HCT116 (cell line): ENCODE measurements at regions not wholly inside any gene's neighbourhood (a gene's known extent, or its start where the extent isn't known, plus 50 kb on each side); places are given as distances from the start of the nearest gene placed in this dataset.

Experiments
- ATAC-seq: fragments of 200-7000 bp; cut with Tn5 transposase; 2 replicates; pipeline ENCODE4 v1.9.1; 2020; ENCODE audit warnings: mild to moderate bottlenecking, moderate library complexity
- BruUV-seq: library from RNA; stranded (reverse); fragments of 400-500 nt; replicated peaks from 2 replicates; lab custom pipeline; 2021; lab: Mats Ljungman, UMichigan
- CTCF ChIA-PET: fragments of 300-600 bp; sonication (Branson Sonifier 250); formaldehyde crosslinking; loops from one replicate; lab custom pipeline; 2021; ENCODE audit warnings: antibody characterized with exemption; lab: Charles Lee
- POLR2A ChIA-PET: fragments of 300-600, 350-600 bp; sonication (Branson Sonifier 250); formaldehyde crosslinking; loops from one replicate; lab custom pipeline; 2021; ENCODE audit warnings: antibody characterized with exemption; lab: Charles Lee
- RAD21 ChIA-PET, 2 experiments: fragments of 300-600 bp; sonication (Branson Sonifier 250); formaldehyde crosslinking; loops; one replicate each; lab custom pipeline; 2023; ENCODE audit warnings: low total read pairs in 2 of 2; ENCODE audit not compliant: uncharacterized antibody in 2 of 2, unreplicated experiment in 2 of 2, low non-redundant PET in 1 of 2; lab: Charles Lee
- DNase-seq: peaks from one replicate; pipeline ENCODE4 v3.0.0-alpha.2; 2010; ENCODE audit warnings: low read depth, low spot score
- H2AFZ ChIP-seq: fragments of 200-600 bp; shearing (Covaris generic), sonication (generic); 2 replicates; pipeline ENCODE4 v1.6.1; 2017; ENCODE audit warnings: low read depth, mixed run types, mixed read lengths, antibody characterized with exemption, low read length; ENCODE audit not compliant: poor library complexity, severe bottlenecking
- H3K27ac ChIP-seq: 2 replicates; pipeline ENCODE4 v1.5.1; 2012; ENCODE audit warnings: low read depth, low read length
- H3K27me3 ChIP-seq: fragments of 200-600 bp; sonication (generic); 2 replicates; pipeline ENCODE4 v1.6.1; 2016; ENCODE audit warnings: mixed run types, low read length, mixed read lengths; ENCODE audit not compliant: insufficient read depth
- H3K36me3 ChIP-seq, 2 experiments: fragments of 200-500 bp in 1 of 2; fragments of 200-600 bp in 1 of 2; sonication (Bioruptor generic) in 1 of 2; sonication (generic) in 1 of 2; 2 replicates each; pipeline versions ENCODE4 v1.5.1 to v1.6.1; 2014 to 2016; ENCODE audit warnings: low read length in 2 of 2, inconsistent platforms in 1 of 2, mixed read lengths in 1 of 2, mixed run types in 1 of 2; ENCODE audit not compliant: insufficient read depth in 2 of 2, control insufficient read depth in 1 of 2
- H3K4me1 ChIP-seq, 2 experiments: fragments of 200-600 bp in 1 of 2; sonication (generic) in 1 of 2; 2 replicates each; pipeline versions ENCODE4 v1.5.1 to v1.6.1; 2012 to 2017; ENCODE audit warnings: low read length in 2 of 2, inconsistent platforms in 1 of 2, mild to moderate bottlenecking in 1 of 2, mixed read lengths in 1 of 2, mixed run types in 1 of 2, moderate library complexity in 1 of 2; ENCODE audit not compliant: insufficient read depth in 2 of 2, control insufficient read depth in 1 of 2
- H3K4me2 ChIP-seq: fragments of 200-600 bp; sonication (generic); 2 replicates; pipeline ENCODE4 v1.6.1; 2017; ENCODE audit warnings: mixed run types, low read length, mixed read lengths
- H3K4me3 ChIP-seq, 2 experiments: fragments of 200-600 bp in 1 of 2; sonication (generic) in 1 of 2; replicated peaks in 1 of 2; 2 replicates each; pipeline ENCODE4 v1.5.1; 2011 to 2016; ENCODE audit warnings: low read length in 2 of 2, control low read depth in 1 of 2, low read depth in 1 of 2, mild to moderate bottlenecking in 1 of 2, mixed read lengths in 1 of 2, mixed run types in 1 of 2
- H3K79me2 ChIP-seq: fragments of 200-600 bp; sonication (generic); 2 replicates; pipeline ENCODE4 v1.6.1; 2017; ENCODE audit warnings: mild to moderate bottlenecking, mixed run types, low read length, moderate library complexity, mixed read lengths; ENCODE audit not compliant: insufficient read depth
- H3K9ac ChIP-seq: fragments of 200-600 bp; sonication (generic); 2 replicates; pipeline ENCODE4 v1.6.1; 2016; ENCODE audit warnings: low read length, mixed read lengths
- H3K9me2 ChIP-seq: fragments of 200-600 bp; sonication (generic), shearing (Covaris generic); 2 replicates; pipeline ENCODE4 v1.6.1; 2017; ENCODE audit warnings: mixed run types, mild to moderate bottlenecking, moderate library complexity; ENCODE audit not compliant: insufficient read depth
- H3K9me3 ChIP-seq, 2 experiments: fragments of 200-500 bp in 1 of 2; fragments of 200-600 bp in 1 of 2; sonication (Bioruptor generic) in 1 of 2; sonication (generic) in 1 of 2; 2 replicates each; pipeline ENCODE4 v1.6.1; 2014 to 2017; ENCODE audit warnings: low read length in 2 of 2, mixed read lengths in 2 of 2, inconsistent platforms in 1 of 2, low read depth in 1 of 2, mild to moderate bottlenecking in 1 of 2, mixed run types in 1 of 2, moderate library complexity in 1 of 2; ENCODE audit not compliant: control insufficient read depth in 1 of 2, insufficient read depth in 1 of 2
- H4K20me1 ChIP-seq: fragments of 200-600 bp; sonication (generic), shearing (Covaris generic); 2 replicates; pipeline ENCODE4 v1.6.1; 2017; ENCODE audit warnings: mixed run types, mild to moderate bottlenecking, moderate library complexity; ENCODE audit not compliant: insufficient read depth
- CBX3 ChIP-seq: IDR thresholded peaks from 2 replicates; pipeline ENCODE4 v1.6.1; 2012; ENCODE audit warnings: low read depth
- CEBPB ChIP-seq: IDR thresholded peaks from 2 replicates; pipeline ENCODE4 v1.6.1; 2012; ENCODE audit warnings: low read depth
- EGR1 ChIP-seq: IDR thresholded peaks from 2 replicates; pipeline ENCODE4 v1.6.1; 2012; ENCODE audit warnings: low read depth
- ELF1 ChIP-seq: IDR thresholded peaks from 2 replicates; pipeline ENCODE4 v1.6.1; 2012; ENCODE audit warnings: low read depth, borderline replicate concordance
- JUND ChIP-seq: IDR thresholded peaks from 2 replicates; pipeline ENCODE4 v1.6.1; 2012
- POLR2A ChIP-seq: IDR thresholded peaks from 2 replicates; pipeline ENCODE4 v1.7.0; 2011; ENCODE audit warnings: borderline replicate concordance; ENCODE audit not compliant: insufficient read depth, insufficient read length; ENCODE audit errors: extremely low read depth
- RAD21 ChIP-seq: IDR thresholded peaks from 2 replicates; pipeline ENCODE4 v1.6.1; 2012; ENCODE audit warnings: low read depth, mild to moderate bottlenecking
- SRF ChIP-seq: IDR thresholded peaks from 2 replicates; pipeline ENCODE4 v1.6.1; 2012; ENCODE audit warnings: low read depth
- TCF7L2 ChIP-seq: IDR thresholded peaks from 2 replicates; pipeline ENCODE4 v1.7.0; 2011; ENCODE audit warnings: borderline replicate concordance, inconsistent platforms; ENCODE audit not compliant: insufficient read depth, insufficient read length; ENCODE audit errors: extremely low read depth
- intact Hi-C: fragments of 100-400 bp; cut with micrococcal nuclease; formaldehyde crosslinking; loops from 2 replicates; pipeline ENCODE4 v1.10.0; 2022
- TF ChIP-seq, protein P1 (sequence below): IDR thresholded peaks from 2 replicates; pipeline ENCODE4 v1.6.1; 2012
- TF ChIP-seq, protein P2 (sequence below): IDR thresholded peaks from 2 replicates; pipeline ENCODE4 v1.6.1; 2011; ENCODE audit warnings: mild to moderate bottlenecking, low read length, moderate library complexity; ENCODE audit not compliant: insufficient replicate concordance; ENCODE audit errors: extremely low read depth

DNA sequence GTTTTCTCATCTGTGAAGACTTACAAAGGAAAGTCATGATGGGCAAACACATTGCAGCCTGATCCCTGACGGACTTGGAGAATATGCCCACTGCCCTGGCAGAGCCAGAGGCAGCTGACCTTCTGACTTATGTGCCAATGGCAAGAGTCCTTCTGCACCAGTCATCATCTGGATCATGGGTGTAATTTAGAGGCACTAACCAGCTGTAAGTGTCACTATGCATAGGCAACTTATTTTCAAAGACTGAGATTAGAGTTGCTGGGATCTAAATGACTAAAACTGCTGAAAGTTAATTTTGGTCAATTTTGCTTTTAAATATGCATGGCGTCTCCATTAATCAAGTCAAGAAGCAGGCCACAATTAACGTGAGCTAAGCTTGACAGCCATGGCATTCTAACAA is 261.2 kb downstream of the BCL11A start:
- H3K4me2 ChIP-seq, result no peak overlapping the region
- H3K9me3 ChIP-seq, result no peaks in the 10 kb centered on the region
- no peaks in the 10 kb centered on the region for H3K79me2 ChIP-seq
- RAD21 ChIA-PET, result no interaction called here
- no peaks in the 10 kb centered on the region for H3K9me2 ChIP-seq
- no TSS peak for BruUV-seq
- ATAC-seq, result no peak
- peaks cover 0 to under 1% of the 10 kb centered on the region in 2 experiments; a peak in 1 of 4 replicates for H3K4me1 ChIP-seq
- TF ChIP-seq, protein P1, sequence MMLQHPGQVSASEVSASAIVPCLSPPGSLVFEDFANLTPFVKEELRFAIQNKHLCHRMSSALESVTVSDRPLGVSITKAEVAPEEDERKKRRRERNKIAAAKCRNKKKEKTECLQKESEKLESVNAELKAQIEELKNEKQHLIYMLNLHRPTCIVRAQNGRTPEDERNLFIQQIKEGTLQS, result no peak
- TF ChIP-seq, all 23 proteins: peak for 0
- no peak overlapping the region for H2AFZ ChIP-seq
- ChIA-PET CTCF (no interaction called here), POLR2A (no interaction called here)
- H3K9ac ChIP-seq, result no peak overlapping the region
- H4K20me1 ChIP-seq, result no peaks in the 10 kb centered on the region
- H3K27ac ChIP-seq, result no peak overlapping the region
- peaks cover 20% of the 10 kb centered on the region for H3K27me3 ChIP-seq
- no peaks in the 10 kb centered on the region for H3K36me3 ChIP-seq
- no peak for DNase-seq
- intact Hi-C loops, result no loop called here
- no peak overlapping the region for H3K4me3 ChIP-seq

DNA sequence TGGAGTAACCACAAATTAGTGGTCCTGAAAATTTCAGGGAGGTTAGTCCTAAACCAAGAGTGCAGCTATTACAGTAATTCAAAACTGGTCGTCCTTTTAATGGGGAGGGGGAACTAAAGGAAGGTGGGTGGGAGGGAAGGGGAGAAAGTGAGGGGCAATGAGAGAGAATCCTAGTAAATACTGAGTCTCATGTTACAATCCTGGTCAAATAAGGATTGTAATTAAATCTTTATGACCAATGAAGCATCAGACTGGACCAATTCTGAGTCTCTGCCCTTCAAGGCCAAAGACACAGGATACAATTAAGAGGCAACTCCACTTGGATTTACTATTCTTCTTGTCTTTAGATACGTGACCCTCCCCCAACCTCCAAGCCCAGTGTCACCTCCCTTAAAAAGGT is 262.9 kb downstream of the BCL11A start:
- ChIA-PET RAD21 (no interaction called here), POLR2A (no interaction called here), CTCF (no interaction called here)
- Histone ChIP-seq H3K4me2 (no peak overlapping the region), H3K27ac (no peak overlapping the region), H3K36me3 (no peaks in the 10 kb centered on the region), H3K4me3 (no peak overlapping the region), H2AFZ (no peak overlapping the region), H3K79me2 (no peaks in the 10 kb centered on the region), H3K9ac (no peak overlapping the region), H3K27me3 (peaks cover 20% of the 10 kb centered on the region), H3K9me2 (no peaks in the 10 kb centered on the region)
- intact Hi-C loops, result no loop called here
- no TSS peak for BruUV-seq
- TF ChIP-seq SRF (no peak), RAD21 (no peak), CBX3 (no peak), CEBPB (no peak), ELF1 (no peak), EGR1 (no peak), POLR2A (no peak), JUND (no peak), TCF7L2 (no peak)
- TF ChIP-seq, protein P2, sequence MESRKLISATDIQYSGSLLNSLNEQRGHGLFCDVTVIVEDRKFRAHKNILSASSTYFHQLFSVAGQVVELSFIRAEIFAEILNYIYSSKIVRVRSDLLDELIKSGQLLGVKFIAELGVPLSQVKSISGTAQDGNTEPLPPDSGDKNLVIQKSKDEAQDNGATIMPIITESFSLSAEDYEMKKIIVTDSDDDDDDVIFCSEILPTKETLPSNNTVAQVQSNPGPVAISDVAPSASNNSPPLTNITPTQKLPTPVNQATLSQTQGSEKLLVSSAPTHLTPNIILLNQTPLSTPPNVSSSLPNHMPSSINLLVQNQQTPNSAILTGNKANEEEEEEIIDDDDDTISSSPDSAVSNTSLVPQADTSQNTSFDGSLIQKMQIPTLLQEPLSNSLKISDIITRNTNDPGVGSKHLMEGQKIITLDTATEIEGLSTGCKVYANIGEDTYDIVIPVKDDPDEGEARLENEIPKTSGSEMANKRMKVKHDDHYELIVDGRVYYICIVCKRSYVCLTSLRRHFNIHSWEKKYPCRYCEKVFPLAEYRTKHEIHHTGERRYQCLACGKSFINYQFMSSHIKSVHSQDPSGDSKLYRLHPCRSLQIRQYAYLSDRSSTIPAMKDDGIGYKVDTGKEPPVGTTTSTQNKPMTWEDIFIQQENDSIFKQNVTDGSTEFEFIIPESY, result no peak
- TF ChIP-seq, all 23 proteins: peak for 0
- no peak for ATAC-seq
- H4K20me1 ChIP-seq, result no peaks in the 10 kb centered on the region
- no peak for DNase-seq
- no peaks in the 10 kb centered on the region for H3K9me3 ChIP-seq
- H3K4me1 ChIP-seq, result no peaks in the 10 kb centered on the region
